CD4-positive, CD25-positive, alpha-beta regulatory T cell (primary cell): ENCODE measurements at regions not wholly inside any gene's neighbourhood (a gene's known extent, or its start where the extent isn't known, plus 50 kb on each side); places are given as distances from the start of the nearest gene placed in this dataset.
"Not testable (repeated sequence)": the region's sequence is repeated elsewhere in the genome, so short reads cannot be mapped to it uniquely, and the experiment has no call there.

Experiments used
- ATAC-seq, 2 donors: fragments of 150-1000 bp; cut with Tn5 transposase; one replicate each; pipeline ENCODE4 v1.10.0; 2021; ENCODE audit warnings: low read depth in 2 of 2, moderate number of reproducible peaks in 2 of 2, moderate library complexity in 1 of 2
- DNase-seq, 3 donors: peaks; one replicate each; pipeline versions ENCODE4 v3.0.0 to v3.0.0-alpha.2; 2012 to 2022; ENCODE audit warnings: mixed read lengths in 1 of 3
- H3K27ac ChIP-seq: one replicate; pipeline ENCODE4 v1.7.0; 2013; ENCODE audit warnings: mild to moderate bottlenecking, low read length; ENCODE audit not compliant: insufficient read depth, poor library complexity, severe bottlenecking
- H3K27me3 ChIP-seq: one replicate; pipeline ENCODE4 v1.7.0; 2013; ENCODE audit warnings: low read length; ENCODE audit not compliant: control insufficient read depth, insufficient read depth
- H3K36me3 ChIP-seq: one replicate; pipeline ENCODE4 v1.7.0; 2013; ENCODE audit warnings: mild to moderate bottlenecking, low read length, moderate library complexity; ENCODE audit not compliant: control insufficient read depth, insufficient read depth
- H3K4me1 ChIP-seq: 2 replicates; pipeline ENCODE4 v1.7.0; 2013; ENCODE audit warnings: mild to moderate bottlenecking, low read length; ENCODE audit not compliant: insufficient read depth, control insufficient read depth, poor library complexity, severe bottlenecking
- H3K4me3 ChIP-seq: one replicate; pipeline ENCODE4 v1.7.0; 2013; ENCODE audit warnings: low read depth, mild to moderate bottlenecking, low read length, moderate library complexity
- H3K9me3 ChIP-seq, 2 experiments: 1 replicate in 1 of 2; 2 replicates in 1 of 2; pipeline ENCODE4 v1.7.0; 2013; ENCODE audit warnings: low read length in 2 of 2, mild to moderate bottlenecking in 1 of 2, moderate library complexity in 1 of 2; ENCODE audit not compliant: control insufficient read depth in 2 of 2
- H3K27ac Mint-ChIP-seq, 3 donors: one replicate each; pipeline ENCODE4 v1.8.0; 2020 to 2022; ENCODE audit warnings: mild to moderate bottlenecking in 3 of 3, mixed read lengths in 3 of 3, moderate library complexity in 2 of 3
- H3K27me3 Mint-ChIP-seq: one replicate; pipeline ENCODE4 v1.8.0; 2022; ENCODE audit warnings: mild to moderate bottlenecking, mixed read lengths
- H3K36me3 Mint-ChIP-seq: one replicate; pipeline ENCODE4 v1.8.0; 2020; ENCODE audit warnings: mixed read lengths
- H3K4me1 Mint-ChIP-seq, 4 donors: one replicate each; pipeline ENCODE4 v1.8.0; 2020 to 2022; ENCODE audit warnings: mixed read lengths in 4 of 4, mild to moderate bottlenecking in 1 of 4
- H3K4me3 Mint-ChIP-seq, 4 donors: one replicate each; pipeline ENCODE4 v1.8.0; 2020 to 2022; ENCODE audit warnings: mild to moderate bottlenecking in 4 of 4, mixed read lengths in 4 of 4, moderate library complexity in 3 of 4
- H3K9me3 Mint-ChIP-seq, 7 donors: one replicate each; pipeline ENCODE4 v1.8.0; 2020 to 2022; ENCODE audit warnings: mixed read lengths in 7 of 7, mild to moderate bottlenecking in 3 of 7, moderate library complexity in 2 of 7

DNA sequence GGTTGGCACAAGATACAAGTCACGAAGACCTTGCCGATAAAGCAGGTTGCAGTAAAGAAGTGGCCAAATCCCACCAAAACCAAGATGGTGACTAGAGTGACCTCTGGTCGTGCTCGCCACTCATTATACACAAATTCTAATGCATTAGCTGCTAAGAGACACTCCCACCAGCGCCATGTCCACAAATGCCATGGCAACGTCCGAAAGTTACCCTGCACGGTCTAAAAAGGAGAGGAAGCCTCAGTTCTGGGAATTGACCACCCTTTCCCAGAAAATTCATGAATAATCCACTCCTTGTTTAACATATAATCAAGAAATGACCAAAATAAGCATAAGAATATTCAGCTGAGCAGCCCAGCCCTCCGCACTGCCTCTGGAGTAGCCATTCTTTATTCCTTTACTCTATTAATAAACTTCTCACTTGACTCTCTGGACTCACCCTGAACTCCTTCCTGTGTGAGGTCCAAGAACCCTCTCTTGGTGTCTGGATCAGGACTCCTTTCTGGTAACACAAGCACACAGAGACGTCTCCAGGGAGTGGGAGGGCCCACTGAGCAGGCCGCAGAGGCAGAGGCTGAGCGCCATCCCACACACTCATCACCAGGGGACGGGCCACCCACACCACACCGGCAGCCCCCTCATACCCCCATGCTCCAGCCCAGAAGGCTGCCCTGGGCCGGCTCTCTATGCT, 5431.8 kb upstream of the TPTE start:
- H3K27ac Mint-ChIP-seq, H3K27ac ChIP-seq, H3K4me3 ChIP-seq, H3K4me1 ChIP-seq, H3K9me3 Mint-ChIP-seq, H3K9me3 ChIP-seq, H3K4me3 Mint-ChIP-seq, H3K27me3 Mint-ChIP-seq, DNase-seq, H3K27me3 ChIP-seq, ATAC-seq, H3K36me3 Mint-ChIP-seq, H3K36me3 ChIP-seq, H3K4me1 Mint-ChIP-seq: not testable (repeated sequence)

DNA sequence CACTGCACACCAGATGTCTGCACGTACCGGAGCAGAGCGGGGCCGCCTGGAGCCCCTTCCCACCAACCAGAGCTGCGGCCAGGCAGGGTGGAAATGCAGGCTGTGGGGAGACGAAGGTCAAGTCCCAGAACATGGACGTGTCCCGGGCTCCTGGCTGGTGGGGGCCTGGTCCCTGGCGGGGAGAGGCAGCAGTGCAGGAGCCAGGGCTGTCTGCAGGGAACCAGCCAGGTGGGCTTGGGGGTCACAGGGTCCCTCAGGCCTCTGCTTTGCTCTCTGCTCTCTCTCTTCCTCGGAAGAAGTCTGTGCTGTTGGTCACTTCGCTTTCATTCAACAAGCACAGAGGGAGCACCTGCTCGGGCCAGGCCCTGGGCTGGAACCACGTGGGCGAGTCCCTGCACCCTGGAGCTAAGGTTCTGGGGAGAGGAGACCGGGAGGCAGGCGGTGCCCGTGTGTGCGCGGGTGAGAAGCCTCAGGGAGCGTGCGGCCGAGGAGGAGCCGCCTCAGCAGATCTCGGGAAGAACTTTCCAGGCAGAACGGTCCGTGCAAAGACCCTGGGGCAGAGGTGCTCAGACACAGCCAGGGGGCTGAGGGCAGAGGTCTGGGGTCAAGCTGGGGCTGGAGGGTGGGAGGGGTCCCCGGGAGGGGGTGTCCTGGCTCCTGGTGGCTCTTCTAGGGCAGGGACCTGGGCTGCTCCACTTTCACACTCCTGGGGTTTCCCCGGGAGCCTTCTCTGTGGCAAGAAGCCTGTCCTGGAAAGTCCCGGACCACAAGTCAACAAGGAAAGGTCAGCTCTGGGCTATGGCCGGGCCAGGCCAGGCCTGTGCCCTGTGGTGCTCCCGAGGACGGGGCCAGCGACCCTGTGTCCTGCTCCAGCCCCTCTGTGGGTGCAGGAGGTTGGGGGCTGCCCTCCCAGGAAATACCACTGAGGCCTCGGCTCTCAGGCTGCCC, 5431.0 kb upstream of the TPTE start:
- not testable (repeated sequence) for H3K4me1 Mint-ChIP-seq, H3K36me3 ChIP-seq, H3K4me3 Mint-ChIP-seq, H3K4me3 ChIP-seq, ATAC-seq, H3K27ac ChIP-seq, H3K9me3 Mint-ChIP-seq, DNase-seq, H3K27ac Mint-ChIP-seq, H3K27me3 Mint-ChIP-seq, H3K27me3 ChIP-seq, H3K9me3 ChIP-seq, H3K4me1 ChIP-seq, H3K36me3 Mint-ChIP-seq

DNA sequence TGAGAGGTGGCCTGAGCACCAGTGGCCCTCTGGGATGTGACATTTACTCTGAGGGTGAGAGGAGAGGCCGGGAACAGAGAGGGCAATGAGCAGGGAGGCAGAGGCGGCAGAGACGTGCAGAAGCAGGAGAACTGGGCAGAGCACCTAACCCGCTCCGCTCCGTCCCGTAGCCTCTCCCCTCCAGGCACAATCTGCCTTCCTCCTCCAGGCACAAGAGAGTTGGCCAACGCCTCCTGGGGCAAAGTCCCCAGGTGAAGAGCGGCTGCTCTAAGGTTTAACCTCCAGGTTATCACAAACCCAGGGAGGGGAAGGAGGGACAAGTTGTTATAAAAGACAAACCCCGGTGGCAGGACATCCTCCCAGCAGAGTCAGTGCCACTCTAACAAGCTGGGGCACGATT, 5430.1 kb upstream of the TPTE start:
- H3K36me3 ChIP-seq, H3K27me3 Mint-ChIP-seq, H3K27ac ChIP-seq, H3K27me3 ChIP-seq, H3K9me3 ChIP-seq, H3K4me3 ChIP-seq, H3K4me3 Mint-ChIP-seq, H3K4me1 ChIP-seq, H3K4me1 Mint-ChIP-seq, DNase-seq, H3K9me3 Mint-ChIP-seq, H3K27ac Mint-ChIP-seq, ATAC-seq, H3K36me3 Mint-ChIP-seq: not testable (repeated sequence)

DNA sequence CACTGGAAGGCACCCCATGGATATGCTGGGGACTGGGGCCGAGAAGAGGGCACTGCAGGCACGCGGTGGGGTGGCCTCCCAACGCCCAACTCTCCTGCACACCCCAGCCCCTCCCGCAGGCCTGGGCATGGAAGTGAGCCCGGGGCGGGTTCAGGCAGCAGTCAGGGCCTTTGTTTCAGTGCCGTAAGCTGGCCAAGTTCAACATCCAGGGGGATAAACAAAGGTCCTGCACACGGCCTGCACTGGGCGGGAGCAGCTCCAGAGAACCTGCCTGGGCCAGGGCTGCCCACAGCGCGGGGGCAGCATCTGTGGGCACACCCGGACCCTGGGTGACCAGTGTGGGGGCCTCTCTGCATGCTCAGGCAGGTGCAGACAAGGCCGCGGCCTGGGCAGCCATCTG, 5425.8 kb upstream of the TPTE start:
- H3K27me3 ChIP-seq, H3K27ac Mint-ChIP-seq, H3K27me3 Mint-ChIP-seq, H3K9me3 ChIP-seq, H3K4me3 ChIP-seq, DNase-seq, H3K4me3 Mint-ChIP-seq, H3K4me1 Mint-ChIP-seq, H3K9me3 Mint-ChIP-seq, H3K27ac ChIP-seq, ATAC-seq, H3K36me3 Mint-ChIP-seq, H3K36me3 ChIP-seq, H3K4me1 ChIP-seq: not testable (repeated sequence)

DNA sequence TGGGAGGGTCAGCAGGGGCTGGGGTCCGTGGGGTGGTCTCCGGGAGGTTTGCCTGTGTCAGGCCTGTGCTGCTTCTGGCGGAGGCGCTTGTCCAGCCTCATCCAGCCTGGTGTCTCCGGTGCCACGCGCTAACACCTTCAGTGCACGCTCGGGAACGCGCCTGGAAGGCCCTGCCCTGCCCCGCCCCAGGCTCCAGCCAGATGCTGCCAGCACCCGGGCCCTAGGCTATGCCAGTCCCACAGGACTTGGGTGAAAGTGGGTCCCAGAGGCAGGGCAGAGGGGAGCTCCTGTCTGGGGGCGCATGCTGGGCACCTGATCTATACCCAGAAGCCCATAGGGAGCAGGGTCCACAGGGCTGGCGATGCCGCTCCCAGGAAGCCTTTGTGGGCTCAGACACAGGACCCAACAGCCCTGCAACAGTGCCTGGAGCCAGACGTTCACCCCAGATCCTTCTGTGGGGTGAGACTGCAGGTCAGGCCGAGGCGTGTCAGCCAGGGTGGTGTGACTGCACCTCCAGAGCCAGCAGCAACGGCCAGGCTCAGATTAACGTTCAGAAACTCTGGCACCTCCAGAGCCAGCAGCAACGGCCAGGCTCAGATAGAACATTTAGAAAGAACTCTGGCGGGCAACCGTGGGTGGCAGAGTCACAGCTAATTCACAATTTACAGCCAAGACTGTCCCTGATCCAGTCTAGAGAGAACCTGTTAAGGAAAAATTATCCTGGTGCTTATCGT, 5423.2 kb upstream of the TPTE start:
- not testable (repeated sequence) for H3K4me1 Mint-ChIP-seq, H3K36me3 Mint-ChIP-seq, H3K9me3 Mint-ChIP-seq, H3K4me1 ChIP-seq, H3K27me3 Mint-ChIP-seq, H3K27ac Mint-ChIP-seq, H3K9me3 ChIP-seq, H3K27ac ChIP-seq, H3K36me3 ChIP-seq, H3K27me3 ChIP-seq, ATAC-seq, DNase-seq, H3K4me3 ChIP-seq, H3K4me3 Mint-ChIP-seq

DNA sequence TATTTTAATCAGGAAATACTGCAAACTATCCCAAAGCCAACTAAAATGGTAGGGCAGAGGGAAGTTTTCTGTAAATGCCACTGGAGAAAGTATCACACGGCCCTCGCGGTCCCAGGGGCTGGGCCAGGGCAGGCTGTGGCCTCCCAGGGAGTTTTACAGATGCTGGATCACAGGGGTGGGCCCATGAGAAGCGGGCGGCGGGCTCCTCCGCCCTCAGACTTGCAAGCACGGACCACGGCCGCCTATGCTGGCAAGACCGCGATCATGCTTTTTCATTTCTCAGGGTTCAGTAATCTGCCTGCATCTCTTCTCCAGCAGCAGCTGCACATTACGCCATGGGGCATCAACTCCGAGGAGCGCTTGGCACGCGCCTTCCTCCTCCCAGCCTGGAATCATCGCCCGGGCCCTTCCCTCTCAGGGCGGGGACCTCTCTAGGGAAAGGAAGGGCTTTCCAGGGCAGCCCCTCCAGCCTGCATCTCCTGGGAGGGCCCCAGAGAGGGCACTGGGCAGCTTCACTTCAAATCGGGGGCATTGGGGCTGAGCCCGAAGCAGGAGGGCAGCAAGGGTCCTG, 5420.7 kb upstream of the TPTE start:
- H3K4me3 Mint-ChIP-seq, H3K36me3 Mint-ChIP-seq, DNase-seq, H3K4me3 ChIP-seq, H3K27ac Mint-ChIP-seq, H3K36me3 ChIP-seq, H3K27ac ChIP-seq, ATAC-seq, H3K27me3 ChIP-seq, H3K9me3 Mint-ChIP-seq, H3K9me3 ChIP-seq, H3K4me1 Mint-ChIP-seq, H3K4me1 ChIP-seq, H3K27me3 Mint-ChIP-seq: not testable (repeated sequence)

DNA sequence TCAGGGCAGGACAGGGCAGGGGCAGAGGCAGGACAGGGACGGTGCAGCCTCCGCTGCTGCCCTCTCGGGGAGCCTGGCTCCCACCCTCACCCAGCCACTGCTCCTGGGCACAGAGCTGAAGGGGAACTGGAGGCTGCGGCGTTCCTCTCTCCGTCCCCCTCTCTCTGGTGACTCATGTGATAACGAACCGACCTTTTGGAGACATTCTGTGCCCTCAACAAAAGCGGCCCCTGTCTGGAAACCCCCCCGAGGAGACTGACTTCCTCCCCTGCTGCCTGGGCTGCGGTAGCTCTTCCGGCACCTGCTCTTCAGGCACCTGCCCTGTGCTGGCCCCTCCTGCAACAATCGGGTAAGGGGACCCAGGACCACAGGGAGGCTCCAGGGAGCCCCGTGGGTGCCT, 5419.6 kb upstream of the TPTE start:
- DNase-seq = peak; percentile 75 to 84 (median 82)
- H3K27ac Mint-ChIP-seq = peak overlapping the region; percentile 89 to 99 (median 95)
- H3K9me3 Mint-ChIP-seq, H3K27me3 ChIP-seq, H3K4me1 ChIP-seq, H3K4me1 Mint-ChIP-seq, H3K36me3 ChIP-seq, H3K4me3 ChIP-seq, H3K27me3 Mint-ChIP-seq, H3K9me3 ChIP-seq, H3K36me3 Mint-ChIP-seq: not testable (repeated sequence)
- peak overlapping the region; percentile 66 for H3K27ac ChIP-seq
- peak; percentile 85 to 89 for ATAC-seq
- H3K4me3 Mint-ChIP-seq = peak overlapping the region; percentile 27 to 92 (median 79)
